ENCODE measurements at regions not wholly inside any gene's neighbourhood (a gene's known extent, or its start where the extent isn't known, plus 50 kb on each side); places are given as distances from the start of the nearest gene placed in this dataset.

- no peak for DNase-seq
Observed at GRCh38 chr17:14759325-14759724, 458.4 kb downstream of the HS3ST3B1 start.

- DNase-seq = no peak
Observed at GRCh38 chr17:14756479-14756878, 455.6 kb downstream of the HS3ST3B1 start.

DNA sequence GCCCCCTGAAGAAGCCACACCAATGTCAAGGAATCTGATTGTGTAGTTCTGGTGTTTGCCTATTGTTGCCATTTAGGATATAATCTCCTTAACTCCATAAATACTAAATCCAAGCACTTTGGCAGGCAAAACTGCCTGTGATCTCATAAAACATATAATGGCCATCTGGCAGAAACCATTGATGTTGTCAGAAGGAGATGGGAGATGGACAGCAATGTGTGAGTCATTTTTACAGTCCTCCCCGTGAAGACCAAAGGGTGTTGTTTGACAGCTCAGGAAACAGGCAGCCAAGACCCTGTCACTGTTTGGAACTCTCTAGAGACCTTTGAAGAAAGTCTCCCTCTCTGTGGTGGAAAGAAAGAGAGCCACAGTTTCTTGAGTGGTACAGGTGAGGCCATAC is 454.1 kb downstream of the HS3ST3B1 start:
- DNase-seq = no peak

GRCh38 chr17:14753383-14753782 is 452.5 kb downstream of the HS3ST3B1 start:
- no peak for DNase-seq

- DNase-seq = no peak
Observed at GRCh38 chr17:14752011-14752410, 451.1 kb downstream of the HS3ST3B1 start.

- DNase-seq = no peak
Observed at GRCh38 chr17:14750866-14751265, 450.0 kb downstream of the HS3ST3B1 start.

DNA sequence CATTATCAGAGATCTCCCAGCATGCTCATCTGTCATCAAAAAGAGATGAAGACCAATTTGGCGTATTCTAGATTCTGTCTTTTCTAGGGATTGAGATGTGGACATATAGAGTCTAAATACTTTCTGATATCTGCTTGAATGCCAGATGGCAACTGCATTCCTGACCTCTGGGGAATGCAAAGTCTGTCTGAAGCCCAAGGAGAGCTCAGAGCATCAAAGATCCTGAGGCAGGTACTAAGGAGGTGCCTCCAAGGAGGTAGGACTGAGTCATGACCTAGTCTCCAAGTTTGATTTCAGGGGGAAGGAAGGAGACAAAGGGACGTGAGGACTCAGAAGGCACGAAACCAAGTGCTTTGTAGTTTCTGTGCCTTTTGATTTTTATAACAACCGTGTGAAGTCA is 448.4 kb downstream of the HS3ST3B1 start:
- DNase-seq = no peak

DNA sequence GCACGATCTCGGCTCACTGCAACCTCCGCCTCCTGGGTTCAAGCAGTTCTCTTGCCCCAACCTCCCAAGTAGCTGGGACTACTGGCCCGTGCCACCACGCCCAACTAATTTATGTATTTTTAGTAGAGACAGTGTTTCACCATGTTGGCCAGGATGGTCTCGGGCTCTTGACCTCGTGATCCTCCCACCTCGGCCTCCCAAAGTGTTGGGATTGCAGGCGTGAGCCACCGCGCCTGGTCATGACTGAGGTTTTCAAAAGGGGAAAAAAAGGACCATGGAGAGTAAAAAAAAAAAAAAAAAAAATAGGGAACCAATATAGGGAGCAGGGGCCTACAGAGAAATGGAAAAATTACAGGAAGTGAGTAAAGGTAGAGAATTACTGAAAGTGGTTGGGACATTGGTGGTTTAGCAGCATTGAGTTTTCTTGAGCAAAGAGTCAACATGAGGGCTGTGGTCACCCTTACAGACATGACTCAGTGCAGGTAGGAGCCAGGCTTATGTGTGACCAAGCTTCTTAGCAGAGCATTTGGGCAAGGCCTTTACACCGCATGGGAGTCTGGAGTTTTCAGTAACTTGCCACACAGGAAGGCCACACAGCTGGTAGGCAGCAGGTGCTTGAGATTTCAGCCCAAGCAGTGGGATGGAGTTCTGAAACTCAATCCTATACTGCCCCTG is 447.3 kb downstream of the HS3ST3B1 start:
- peak in 1 of 5 experiments; percentile 9 for DNase-seq

- no peak for DNase-seq
Observed at GRCh38 chr17:14747603-14747950, 446.7 kb downstream of the HS3ST3B1 start.

- DNase-seq = no peak
Observed at GRCh38 chr17:14746822-14747602, 446.1 kb downstream of the HS3ST3B1 start.

- no peak for DNase-seq
Observed at GRCh38 chr17:14745541-14745940, 444.7 kb downstream of the HS3ST3B1 start.

DNA sequence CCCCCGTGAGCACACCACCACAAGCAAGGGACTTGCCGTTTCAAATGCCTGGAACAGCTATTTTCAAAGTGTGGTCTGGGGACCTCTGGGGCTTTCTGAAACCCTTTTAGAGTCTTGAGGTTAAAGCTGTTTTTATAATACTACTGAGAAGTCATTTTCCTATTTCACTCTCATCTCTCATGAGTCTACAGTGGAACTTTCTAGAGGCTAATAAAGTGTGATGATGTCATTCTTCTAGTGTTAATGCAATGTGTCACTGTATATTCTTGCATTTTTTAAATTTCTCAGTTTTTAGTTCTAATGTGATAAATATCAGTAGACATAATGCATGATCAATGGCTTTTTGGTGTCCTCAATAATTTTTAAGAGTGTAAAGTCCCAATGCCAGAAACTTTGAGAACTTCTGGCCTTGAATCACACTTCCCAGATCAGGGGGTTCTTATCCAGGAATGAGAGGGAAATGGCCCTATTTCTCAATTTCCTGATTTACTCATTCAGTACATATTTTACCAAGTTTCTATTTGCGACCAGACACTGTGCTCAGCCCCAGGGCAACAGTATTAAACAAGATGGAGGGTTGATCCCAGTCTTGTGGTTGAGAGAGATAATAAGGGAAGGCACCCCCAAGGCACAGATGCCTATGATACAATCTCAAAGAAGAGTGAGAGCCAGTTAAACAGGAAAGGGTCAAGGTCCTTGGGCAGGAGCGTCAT is 444.0 kb downstream of the HS3ST3B1 start:
- no peak for DNase-seq

- no peak for DNase-seq
Observed at GRCh38 chr17:14741491-14741890, 440.6 kb downstream of the HS3ST3B1 start.

- no peak for DNase-seq
Observed at GRCh38 chr17:14739656-14740431, 439.0 kb downstream of the HS3ST3B1 start.

GRCh38 chr17:14738652-14738988 is 437.7 kb downstream of the HS3ST3B1 start:
- DNase-seq = no peak

DNA sequence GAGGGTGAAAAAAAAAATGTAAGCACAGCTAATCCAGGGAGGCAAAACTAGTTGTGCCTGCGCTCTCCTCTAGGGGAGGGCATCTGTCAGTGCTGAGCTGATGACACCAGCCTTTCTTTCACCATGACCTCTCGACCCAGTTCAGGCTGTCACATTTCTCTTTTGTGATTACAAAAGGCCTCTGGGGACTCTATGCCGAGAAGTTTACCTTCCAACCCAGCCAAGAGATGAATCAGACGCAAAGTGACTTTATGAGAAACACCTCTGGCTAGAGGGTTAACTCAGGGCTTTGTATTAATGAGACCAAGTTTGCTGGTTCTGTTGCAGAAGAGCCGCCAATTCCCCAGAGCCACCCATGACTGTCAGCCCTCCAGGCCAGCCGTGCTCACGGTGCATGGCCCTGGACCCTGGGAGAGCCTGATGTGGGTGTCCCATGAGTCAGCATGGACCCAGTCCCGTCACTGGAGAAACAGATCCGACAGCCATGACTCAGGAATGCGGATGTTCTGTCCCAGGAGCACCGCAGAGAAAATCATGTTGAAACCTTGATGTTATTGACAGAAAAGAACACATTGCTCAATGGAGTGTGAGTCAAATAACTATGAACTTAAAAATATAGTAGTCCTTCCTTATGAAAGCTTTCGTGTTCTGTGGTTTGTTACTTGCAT is 437.2 kb downstream of the HS3ST3B1 start:
- DNase-seq = no peak

- DNase-seq = no peak
Observed at GRCh38 chr17:14736631-14737030, 435.8 kb downstream of the HS3ST3B1 start.

GRCh38 chr17:14733376-14733775 is 432.5 kb downstream of the HS3ST3B1 start:
- no peak for DNase-seq

DNA sequence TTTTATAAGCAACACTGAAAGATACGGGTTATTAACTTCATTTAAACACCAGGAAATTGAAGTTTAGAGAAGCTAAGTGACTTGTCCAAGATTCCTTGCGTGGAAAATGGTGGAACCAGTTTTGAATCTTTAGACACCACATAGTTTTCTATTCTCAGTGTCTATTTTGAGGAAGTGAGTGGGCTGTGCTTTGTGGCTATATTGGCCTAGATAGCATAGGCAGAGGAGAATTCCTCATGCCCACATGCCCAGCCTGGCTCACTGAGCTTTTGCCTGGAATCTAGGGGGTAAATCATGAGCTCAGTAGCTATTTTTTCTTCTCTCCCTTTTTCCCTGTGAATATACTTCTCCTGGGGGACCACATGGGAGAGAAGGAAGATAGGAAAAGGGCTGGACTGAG is 431.3 kb downstream of the HS3ST3B1 start:
- no peak for DNase-seq

DNA sequence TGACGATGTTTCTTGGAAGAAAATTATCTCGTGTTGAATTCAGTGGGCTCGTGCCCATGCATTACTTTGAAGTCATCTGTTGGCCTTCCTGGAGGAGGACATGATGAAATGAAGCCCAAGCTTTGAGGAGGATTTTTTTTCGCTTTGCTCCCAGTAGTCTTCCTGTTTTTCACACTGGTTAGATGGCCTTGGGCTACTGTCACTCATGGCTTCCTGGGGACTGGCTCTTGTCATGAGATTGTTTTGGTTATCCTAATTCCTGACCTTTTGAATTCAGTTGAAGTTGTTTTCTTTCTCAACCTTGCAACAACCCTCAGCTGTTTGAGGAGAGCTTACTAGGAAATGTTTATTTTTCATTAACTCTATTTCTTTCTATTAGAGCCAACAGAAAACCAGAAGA is 430.7 kb downstream of the HS3ST3B1 start:
- no peak for DNase-seq

DNA sequence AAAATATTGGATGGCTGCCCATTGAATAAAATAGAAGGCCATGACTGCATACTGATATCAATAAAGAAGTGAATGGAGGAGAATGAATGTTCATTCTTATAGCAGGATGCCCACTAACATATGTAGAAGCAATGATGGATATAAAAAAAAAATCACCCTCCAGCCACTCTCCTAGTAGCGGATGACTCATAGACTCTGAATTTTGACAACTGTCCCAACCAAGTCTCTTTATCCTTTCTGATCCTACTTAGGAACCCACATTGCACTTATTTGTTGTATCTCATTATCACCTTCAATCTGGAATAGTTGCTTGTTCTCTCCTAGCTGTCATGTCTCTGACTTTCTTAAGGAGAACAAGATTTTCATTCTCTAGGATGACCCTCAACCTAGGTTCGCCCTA is 429.9 kb downstream of the HS3ST3B1 start:
- no peak for DNase-seq

DNA sequence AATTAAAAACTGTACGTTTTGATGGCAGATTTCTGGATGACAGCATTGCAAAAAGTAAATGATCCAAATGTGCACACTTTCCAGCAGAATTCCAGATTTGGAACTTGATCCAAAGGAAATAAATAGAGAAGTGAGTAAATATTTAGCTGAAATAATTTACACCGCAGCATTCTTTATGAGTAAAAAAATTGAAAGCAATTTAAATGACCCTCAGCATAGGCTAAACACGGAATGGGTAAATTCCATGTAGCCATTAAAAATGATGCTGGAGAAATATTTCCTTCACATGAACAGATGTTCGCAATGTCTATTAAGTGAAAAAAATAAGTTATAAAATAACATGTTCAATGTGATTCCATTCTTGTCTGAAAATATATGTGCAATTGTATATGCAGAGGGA is 424.8 kb downstream of the HS3ST3B1 start:
- DNase-seq = no peak

GRCh38 chr17:14724770-14725169 is 423.9 kb downstream of the HS3ST3B1 start:
- DNase-seq = no peak
